IPS-20b (cell line): ENCODE measurements at regions not wholly inside any gene's neighbourhood (a gene's known extent, or its start where the extent isn't known, plus 50 kb on each side); places are given as distances from the start of the nearest gene placed in this dataset.

Experiments used
- H3K27ac ChIP-seq: one replicate; pipeline ENCODE4 v1.5.1; 2013; ENCODE audit warnings: low read length
- H3K27me3 ChIP-seq: 2 replicates; pipeline ENCODE4 v1.6.1; 2013; ENCODE audit warnings: mild to moderate bottlenecking, low read length, inconsistent platforms; ENCODE audit not compliant: insufficient read depth
- H3K36me3 ChIP-seq: 2 replicates; pipeline ENCODE4 v1.6.1; 2013; ENCODE audit warnings: low read depth, mild to moderate bottlenecking, inconsistent platforms, low read length, moderate library complexity; ENCODE audit not compliant: insufficient read depth
- H3K4me1 ChIP-seq: 2 replicates; pipeline ENCODE4 v1.6.1; 2013; ENCODE audit warnings: mild to moderate bottlenecking, control low read depth, inconsistent platforms, low read length, moderate library complexity; ENCODE audit not compliant: insufficient read depth
- H3K4me3 ChIP-seq: 2 replicates; pipeline ENCODE4 v1.5.1; 2013; ENCODE audit warnings: mild to moderate bottlenecking, low read length, inconsistent platforms
- H3K9ac ChIP-seq: 2 replicates; pipeline ENCODE4 v1.6.1; 2013; ENCODE audit warnings: low read depth, mild to moderate bottlenecking, inconsistent platforms, low read length, moderate library complexity
- H3K9me3 ChIP-seq: 2 replicates; pipeline ENCODE4 v1.6.1; 2013; ENCODE audit warnings: mild to moderate bottlenecking, low read depth, low read length, inconsistent platforms; ENCODE audit not compliant: insufficient read depth

GRCh38 chr6:155694419-155694790 lies 238.8 kb upstream of the NOX3 start:
- no peak overlapping the region for H3K9ac ChIP-seq
- no peak overlapping the region for H3K27ac ChIP-seq
- H3K27me3 ChIP-seq = no peaks in the 10 kb centered on the region
- no peaks in the 10 kb centered on the region for H3K9me3 ChIP-seq
- no peak overlapping the region for H3K4me3 ChIP-seq
- H3K4me1 ChIP-seq = no peaks in the 10 kb centered on the region
- H3K36me3 ChIP-seq = no peaks in the 10 kb centered on the region

DNA sequence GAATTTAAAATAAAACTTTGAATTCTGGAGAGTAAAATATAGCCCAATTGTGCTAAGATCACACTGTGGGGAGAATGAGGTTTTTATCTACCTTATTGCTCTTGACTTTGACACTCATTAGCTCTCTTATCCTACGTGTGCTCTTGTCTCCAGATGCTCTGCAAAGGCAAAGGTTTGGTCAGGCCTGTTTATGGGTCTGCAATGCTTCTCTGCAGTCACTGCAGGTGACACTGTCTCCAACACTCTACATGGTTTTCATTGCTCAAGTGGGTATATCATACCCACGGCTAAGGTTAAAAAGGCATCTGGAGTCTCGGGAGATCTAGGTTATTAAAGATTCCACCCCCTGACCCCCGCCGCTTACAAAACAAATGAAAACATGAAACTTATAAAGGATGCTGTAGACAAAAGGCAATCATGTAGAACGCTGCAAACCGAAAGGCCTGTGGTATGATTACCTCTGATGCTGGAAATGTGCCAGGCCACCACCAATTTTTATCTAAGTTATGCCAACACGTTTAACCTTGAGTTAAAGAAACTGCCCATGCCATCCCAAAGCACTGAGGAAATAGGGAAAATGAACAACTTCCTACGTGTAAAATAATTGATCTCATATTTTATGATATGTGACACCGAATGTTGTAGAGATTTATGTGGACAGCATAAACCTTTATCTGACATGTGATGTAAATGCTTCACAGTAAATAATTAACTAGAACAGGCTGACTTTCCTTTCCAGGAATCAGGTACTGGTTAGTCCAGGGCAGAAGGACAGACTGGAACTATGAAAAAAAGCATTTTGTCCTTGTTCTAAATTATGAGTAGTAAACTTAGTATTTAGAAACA lies 238.2 kb upstream of the NOX3 start:
- Histone ChIP-seq H3K27me3 (no peaks in the 10 kb centered on the region), H3K36me3 (no peaks in the 10 kb centered on the region), H3K9me3 (no peaks in the 10 kb centered on the region), H3K4me3 (no peak overlapping the region), H3K9ac (no peak overlapping the region), H3K27ac (no peak overlapping the region), H3K4me1 (no peaks in the 10 kb centered on the region)

- H3K36me3 ChIP-seq = no peaks in the 10 kb centered on the region
- H3K9ac ChIP-seq = no peak overlapping the region
- no peaks in the 10 kb centered on the region for H3K9me3 ChIP-seq
- no peak overlapping the region for H3K4me3 ChIP-seq
- H3K27me3 ChIP-seq = no peaks in the 10 kb centered on the region
- H3K4me1 ChIP-seq = no peaks in the 10 kb centered on the region
- no peak overlapping the region for H3K27ac ChIP-seq
Observed at GRCh38 chr6:155690820-155691219, 235.2 kb upstream of the NOX3 start.

- no peaks in the 10 kb centered on the region for H3K4me1 ChIP-seq
- no peaks in the 10 kb centered on the region for H3K9me3 ChIP-seq
- no peak overlapping the region for H3K4me3 ChIP-seq
- H3K9ac ChIP-seq = no peak overlapping the region
- no peaks in the 10 kb centered on the region for H3K36me3 ChIP-seq
- H3K27ac ChIP-seq = no peak overlapping the region
- H3K27me3 ChIP-seq = no peaks in the 10 kb centered on the region
Observed at GRCh38 chr6:155687645-155688044, 232.0 kb upstream of the NOX3 start.

DNA sequence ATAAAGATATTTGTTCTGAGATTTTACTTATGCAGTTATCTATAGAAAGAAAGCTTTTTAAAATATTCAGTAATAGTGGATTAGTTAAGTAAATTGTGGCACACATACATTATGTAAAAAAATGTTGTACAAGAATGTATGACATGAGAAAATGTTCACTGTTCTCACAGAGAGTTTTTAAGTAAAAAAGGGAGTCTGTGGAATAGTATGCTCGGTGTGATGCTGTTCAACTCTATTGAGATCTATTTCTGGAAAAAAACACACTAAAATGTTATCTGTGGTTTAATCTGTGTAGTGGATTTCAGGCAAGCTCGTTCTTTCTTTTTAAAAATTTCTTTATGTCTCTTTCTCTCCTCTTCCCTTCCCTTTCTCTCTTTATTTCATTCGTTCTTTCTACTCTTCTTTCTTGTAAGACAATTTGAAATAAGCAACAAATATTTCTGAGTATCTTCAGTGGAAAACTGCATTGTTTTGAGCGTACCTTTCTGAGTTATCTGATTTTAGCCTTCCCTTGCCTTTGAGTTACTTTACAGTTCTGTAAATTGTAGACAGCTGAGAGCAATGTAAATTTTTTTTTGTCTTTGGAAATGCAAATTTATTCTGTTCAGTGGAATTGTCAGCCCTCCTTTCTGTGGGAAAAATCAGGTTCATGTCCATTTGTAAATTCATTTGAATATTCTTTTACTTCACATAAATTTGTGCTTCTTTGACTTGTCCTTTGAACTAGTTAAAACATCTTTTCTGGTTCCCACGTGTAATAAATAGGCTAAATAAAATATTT lies 229.0 kb upstream of the NOX3 start:
- Histone ChIP-seq H3K27me3 (no peaks in the 10 kb centered on the region), H3K9ac (no peak overlapping the region), H3K36me3 (no peaks in the 10 kb centered on the region), H3K9me3 (no peaks in the 10 kb centered on the region), H3K27ac (no peak overlapping the region), H3K4me1 (no peaks in the 10 kb centered on the region), H3K4me3 (no peak overlapping the region)

DNA sequence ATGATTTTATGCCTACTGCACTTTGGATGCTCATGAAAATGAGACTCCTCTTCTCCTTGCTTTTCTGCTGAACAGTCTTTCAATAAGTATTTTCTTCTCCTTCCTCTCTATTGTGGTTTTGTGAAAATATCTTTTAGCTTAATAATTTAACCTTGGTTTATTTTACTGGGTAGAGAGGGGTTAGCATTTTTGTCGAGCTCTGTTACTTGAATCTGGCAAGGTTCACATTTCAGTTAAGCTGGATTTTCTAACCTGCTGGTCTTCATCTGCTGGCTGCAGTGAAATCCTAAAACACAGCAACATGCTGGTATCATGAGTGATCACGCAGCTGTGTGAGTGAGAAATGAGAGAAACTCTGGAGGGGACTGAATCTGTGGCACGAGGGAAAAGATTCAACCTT lies 222.7 kb upstream of the NOX3 start:
- Histone ChIP-seq H3K9me3 (no peaks in the 10 kb centered on the region), H3K4me1 (no peaks in the 10 kb centered on the region), H3K36me3 (no peaks in the 10 kb centered on the region), H3K9ac (no peak overlapping the region), H3K27ac (no peak overlapping the region), H3K4me3 (no peak overlapping the region), H3K27me3 (no peaks in the 10 kb centered on the region)

DNA sequence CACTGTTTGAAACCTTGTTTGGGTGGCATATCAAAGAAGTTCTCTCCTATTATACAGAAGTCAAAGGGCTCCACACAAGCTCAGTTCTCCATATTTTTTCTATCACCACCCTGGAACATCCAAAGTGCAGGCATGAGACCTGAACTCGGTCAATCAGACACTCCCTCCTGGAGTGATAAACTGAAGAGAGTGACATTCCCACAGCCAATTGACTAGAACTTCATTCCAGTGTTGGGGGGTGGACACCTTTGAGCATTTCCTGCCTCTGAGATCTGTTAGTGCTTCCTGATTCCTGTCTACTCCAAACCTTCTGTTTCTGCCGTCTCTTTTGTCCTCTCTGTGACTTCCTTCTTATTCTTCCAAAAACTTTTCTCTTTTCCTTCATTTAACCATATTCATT lies 220.7 kb upstream of the NOX3 start:
- Histone ChIP-seq H3K9ac (no peak overlapping the region), H3K27me3 (no peaks in the 10 kb centered on the region), H3K4me3 (no peak overlapping the region), H3K9me3 (no peaks in the 10 kb centered on the region), H3K36me3 (no peaks in the 10 kb centered on the region), H3K4me1 (no peaks in the 10 kb centered on the region), H3K27ac (no peak overlapping the region)

DNA sequence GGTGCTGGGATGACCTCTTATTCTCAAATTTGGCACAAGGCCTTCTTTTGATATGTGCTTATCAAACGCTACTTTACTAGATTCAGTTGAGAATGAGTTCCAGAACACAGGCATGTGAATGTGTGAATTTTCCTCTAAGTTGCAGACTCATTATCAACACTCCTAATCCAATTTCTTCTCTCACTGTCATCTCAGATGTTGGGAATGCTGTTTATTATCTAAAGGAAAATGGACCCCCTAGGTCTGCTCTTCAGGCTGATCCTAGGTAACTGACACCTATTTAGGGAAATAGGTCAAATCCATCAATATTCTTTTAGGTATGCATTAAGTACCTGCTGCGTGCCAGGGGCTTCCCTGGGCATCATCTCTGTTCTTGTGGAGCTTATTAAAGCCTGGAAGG lies 215.0 kb upstream of the NOX3 start:
- H3K4me3 ChIP-seq = no peak overlapping the region
- no peaks in the 10 kb centered on the region for H3K36me3 ChIP-seq
- no peak overlapping the region for H3K27ac ChIP-seq
- H3K9ac ChIP-seq = no peak overlapping the region
- H3K9me3 ChIP-seq = no peaks in the 10 kb centered on the region
- no peaks in the 10 kb centered on the region for H3K27me3 ChIP-seq
- H3K4me1 ChIP-seq = no peaks in the 10 kb centered on the region

- H3K36me3 ChIP-seq = no peaks in the 10 kb centered on the region
- no peak overlapping the region for H3K27ac ChIP-seq
- no peak overlapping the region for H3K9ac ChIP-seq
- no peaks in the 10 kb centered on the region for H3K27me3 ChIP-seq
- H3K4me1 ChIP-seq = no peaks in the 10 kb centered on the region
- no peaks in the 10 kb centered on the region; the same call in none of the 2 replicates for H3K9me3 ChIP-seq
- no peak overlapping the region for H3K4me3 ChIP-seq
Observed at GRCh38 chr6:155660251-155660977, 204.8 kb upstream of the NOX3 start.

DNA sequence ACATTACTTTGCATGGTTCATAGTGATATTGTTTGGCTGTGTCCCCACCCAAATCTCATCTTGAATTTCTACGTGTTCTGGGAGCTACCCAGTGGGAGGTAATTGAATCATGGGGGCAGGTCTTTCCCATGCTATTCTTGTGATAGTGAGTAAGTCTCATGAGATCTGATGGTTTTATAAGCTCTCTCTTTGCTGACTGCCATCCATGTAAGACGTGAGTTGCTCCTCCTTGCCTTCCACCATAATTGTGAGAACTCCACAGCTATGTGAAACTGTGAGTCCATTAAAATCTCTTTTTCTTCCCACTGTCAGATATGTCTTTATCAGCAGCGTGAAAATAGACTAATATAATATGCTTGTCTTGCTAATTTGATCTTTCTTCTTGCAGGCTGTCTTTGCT lies 200.4 kb upstream of the NOX3 start:
- H3K4me3 ChIP-seq = no peak overlapping the region
- peaks cover 5% of the 10 kb centered on the region for H3K9me3 ChIP-seq
- H3K4me1 ChIP-seq = no peaks in the 10 kb centered on the region
- H3K9ac ChIP-seq = no peak overlapping the region
- H3K27ac ChIP-seq = no peak overlapping the region
- H3K27me3 ChIP-seq = no peaks in the 10 kb centered on the region
- H3K36me3 ChIP-seq = no peaks in the 10 kb centered on the region

DNA sequence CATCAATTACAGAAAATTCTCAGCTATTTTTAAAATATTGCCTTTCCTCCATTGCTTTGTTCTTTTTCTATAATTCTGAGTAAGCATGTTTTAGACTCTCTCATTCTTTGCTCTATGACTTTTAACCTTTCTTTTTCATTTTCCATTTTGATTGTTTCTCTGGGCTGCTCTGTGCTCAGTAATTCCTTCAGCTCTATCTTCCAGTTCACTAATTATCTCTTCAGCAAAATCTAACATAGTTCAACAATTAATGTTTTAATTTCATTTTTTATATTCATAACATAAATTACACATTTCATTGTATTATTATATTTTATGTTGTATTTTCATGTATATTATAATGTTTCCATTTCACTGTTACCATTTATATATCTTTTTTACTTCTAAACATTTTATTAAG lies 198.8 kb upstream of the NOX3 start:
- H3K4me1 ChIP-seq = no peaks in the 10 kb centered on the region
- H3K36me3 ChIP-seq = no peaks in the 10 kb centered on the region
- H3K27ac ChIP-seq = no peak overlapping the region
- peaks cover 5% of the 10 kb centered on the region for H3K9me3 ChIP-seq
- H3K9ac ChIP-seq = no peak overlapping the region
- H3K27me3 ChIP-seq = no peaks in the 10 kb centered on the region
- no peak overlapping the region for H3K4me3 ChIP-seq
